OCI-LY7 (cell line): ENCODE measurements at regions not wholly inside any gene's neighbourhood (a gene's known extent, or its start where the extent isn't known, plus 50 kb on each side); places are given as distances from the start of the nearest gene placed in this dataset.

Experiments
- BruUV-seq: library from RNA; stranded (reverse); fragments of 400-500 nt; replicated peaks from 2 replicates; lab custom pipeline; 2021; lab: Mats Ljungman, UMichigan
- CTCF ChIA-PET: fragments of 300-600 bp; sonication (Branson Sonifier 250); formaldehyde crosslinking; loops from one replicate; lab custom pipeline; 2022; ENCODE audit warnings: antibody characterized with exemption; ENCODE audit not compliant: unreplicated experiment; lab: Charles Lee
- POLR2A ChIA-PET: fragments of 300-600 bp; sonication (Branson Sonifier 250); formaldehyde crosslinking; loops from one replicate; lab custom pipeline; 2022; ENCODE audit warnings: antibody characterized with exemption; lab: Charles Lee
- DNase-seq: peaks from one replicate; pipeline ENCODE4 v3.0.0-alpha.2; 2015; ENCODE audit warnings: low spot score
- H2AFZ ChIP-seq: fragments of 200-600 bp; sonication (generic), shearing (Covaris generic); 2 replicates; pipeline ENCODE4 v1.6.1; 2014; ENCODE audit warnings: mild to moderate bottlenecking, antibody characterized with exemption, low read length, moderate library complexity
- H3K27ac ChIP-seq: fragments of 200-600 bp; sonication (generic); 2 replicates; pipeline ENCODE4 v1.5.1; 2014; ENCODE audit warnings: mixed run types, low read depth, mild to moderate bottlenecking, moderate library complexity, low read length, inconsistent platforms; ENCODE audit not compliant: poor library complexity, severe bottlenecking
- H3K36me3 ChIP-seq: fragments of 200-600 bp; sonication (generic); 2 replicates; pipeline ENCODE4 v1.6.1; 2014; ENCODE audit warnings: mild to moderate bottlenecking, antibody characterized with exemption, low read length, moderate library complexity, mixed read lengths; ENCODE audit not compliant: insufficient read depth
- H3K4me1 ChIP-seq: fragments of 200-600 bp; sonication (generic); 2 replicates; pipeline ENCODE4 v1.5.1; 2014; ENCODE audit warnings: mild to moderate bottlenecking, low read length; ENCODE audit not compliant: insufficient read depth, poor library complexity, severe bottlenecking
- H3K4me2 ChIP-seq: fragments of 200-600 bp; sonication (generic); 2 replicates; pipeline ENCODE4 v1.6.1; 2014; ENCODE audit warnings: mild to moderate bottlenecking, low read length
- H3K4me3 ChIP-seq: fragments of 200-600 bp; sonication (generic); 2 replicates; pipeline ENCODE4 v1.5.1; 2014; ENCODE audit warnings: mild to moderate bottlenecking, low read depth, low read length; ENCODE audit not compliant: poor library complexity, severe bottlenecking
- H3K79me2 ChIP-seq: fragments of 200-600 bp; sonication (generic); 2 replicates; pipeline ENCODE4 v1.6.1; 2016; ENCODE audit warnings: low read depth, mild to moderate bottlenecking, low read length, moderate library complexity, mixed read lengths; ENCODE audit not compliant: insufficient read depth
- H3K9me2 ChIP-seq: fragments of 200-600 bp; sonication (generic); 2 replicates; pipeline ENCODE4 v1.6.1; 2016; ENCODE audit warnings: mild to moderate bottlenecking, low read length, mixed read lengths; ENCODE audit not compliant: insufficient read depth
- H3K9me3 ChIP-seq: fragments of 200-600 bp; sonication (generic); 2 replicates; pipeline ENCODE4 v1.6.1; 2014; ENCODE audit warnings: mild to moderate bottlenecking, mixed run types, low read length, mixed read lengths
- H4K20me1 ChIP-seq: fragments of 200-600 bp; sonication (generic); 2 replicates; pipeline ENCODE4 v1.6.1; 2014; ENCODE audit warnings: mild to moderate bottlenecking, antibody characterized with exemption, low read length, moderate library complexity, mixed read lengths; ENCODE audit not compliant: insufficient read depth
- EZH2phosphoT487 ChIP-seq: fragments of 200-600 bp; sonication (generic); IDR thresholded peaks from 2 replicates; pipeline ENCODE4 v1.6.1; 2018; ENCODE audit warnings: low read depth, borderline replicate concordance, mild to moderate bottlenecking, mixed run types, antibody characterized with exemption, low read length, moderate library complexity, mixed read lengths
- intact Hi-C: fragments of 100-400 bp; cut with micrococcal nuclease; formaldehyde crosslinking; loops from one replicate; pipeline ENCODE4 v1.10.0; 2022; ENCODE audit not compliant: unreplicated experiment
- TF ChIP-seq, protein P1 (sequence below): fragments of 200-600 bp; sonication (generic); conservative IDR thresholded peaks from 2 replicates; pipeline ENCODE4 v1.5.1; 2014; ENCODE audit warnings: mild to moderate bottlenecking, antibody characterized with exemption, low read length, moderate library complexity, mixed read lengths

DNA sequence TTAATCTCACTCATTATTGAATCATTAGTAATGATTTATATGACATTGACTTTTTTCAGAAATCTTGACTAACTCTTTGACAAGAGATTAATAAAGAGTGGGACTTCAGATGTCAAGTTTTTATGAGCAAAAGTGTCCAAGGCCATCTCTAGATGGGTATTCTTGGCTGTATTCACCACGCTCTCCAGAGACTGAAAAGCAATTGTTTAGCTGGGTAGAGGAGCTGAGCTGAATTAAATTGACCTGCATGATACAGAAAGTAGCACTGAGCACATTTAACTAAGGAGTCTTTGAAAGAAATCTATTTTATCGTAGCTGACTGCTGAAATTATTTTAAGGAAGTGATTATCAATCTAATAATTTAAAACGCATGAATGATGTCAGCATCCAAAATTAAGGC, 89.4 kb downstream of the LINC00237 start:
- ChIA-PET POLR2A (no interaction called here), CTCF (no interaction called here)
- no peaks in the 10 kb centered on the region for H4K20me1 ChIP-seq
- no peaks in the 10 kb centered on the region for H3K9me2 ChIP-seq
- no peak overlapping the region for H3K27ac ChIP-seq
- no peak for TF ChIP-seq EZH2phosphoT487
- TF ChIP-seq, protein P1, sequence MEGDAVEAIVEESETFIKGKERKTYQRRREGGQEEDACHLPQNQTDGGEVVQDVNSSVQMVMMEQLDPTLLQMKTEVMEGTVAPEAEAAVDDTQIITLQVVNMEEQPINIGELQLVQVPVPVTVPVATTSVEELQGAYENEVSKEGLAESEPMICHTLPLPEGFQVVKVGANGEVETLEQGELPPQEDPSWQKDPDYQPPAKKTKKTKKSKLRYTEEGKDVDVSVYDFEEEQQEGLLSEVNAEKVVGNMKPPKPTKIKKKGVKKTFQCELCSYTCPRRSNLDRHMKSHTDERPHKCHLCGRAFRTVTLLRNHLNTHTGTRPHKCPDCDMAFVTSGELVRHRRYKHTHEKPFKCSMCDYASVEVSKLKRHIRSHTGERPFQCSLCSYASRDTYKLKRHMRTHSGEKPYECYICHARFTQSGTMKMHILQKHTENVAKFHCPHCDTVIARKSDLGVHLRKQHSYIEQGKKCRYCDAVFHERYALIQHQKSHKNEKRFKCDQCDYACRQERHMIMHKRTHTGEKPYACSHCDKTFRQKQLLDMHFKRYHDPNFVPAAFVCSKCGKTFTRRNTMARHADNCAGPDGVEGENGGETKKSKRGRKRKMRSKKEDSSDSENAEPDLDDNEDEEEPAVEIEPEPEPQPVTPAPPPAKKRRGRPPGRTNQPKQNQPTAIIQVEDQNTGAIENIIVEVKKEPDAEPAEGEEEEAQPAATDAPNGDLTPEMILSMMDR = no peak
- no TSS peak for BruUV-seq
- no peaks in the 10 kb centered on the region for H3K9me3 ChIP-seq
- H2AFZ ChIP-seq = no peak overlapping the region
- no peak for DNase-seq
- H3K4me3 ChIP-seq = no peak overlapping the region
- no peaks in the 10 kb centered on the region for H3K36me3 ChIP-seq
- no peaks in the 10 kb centered on the region for H3K4me1 ChIP-seq
- no peaks in the 10 kb centered on the region for H3K79me2 ChIP-seq
- intact Hi-C loops = no loop called here
- H3K4me2 ChIP-seq = no peak overlapping the region

DNA sequence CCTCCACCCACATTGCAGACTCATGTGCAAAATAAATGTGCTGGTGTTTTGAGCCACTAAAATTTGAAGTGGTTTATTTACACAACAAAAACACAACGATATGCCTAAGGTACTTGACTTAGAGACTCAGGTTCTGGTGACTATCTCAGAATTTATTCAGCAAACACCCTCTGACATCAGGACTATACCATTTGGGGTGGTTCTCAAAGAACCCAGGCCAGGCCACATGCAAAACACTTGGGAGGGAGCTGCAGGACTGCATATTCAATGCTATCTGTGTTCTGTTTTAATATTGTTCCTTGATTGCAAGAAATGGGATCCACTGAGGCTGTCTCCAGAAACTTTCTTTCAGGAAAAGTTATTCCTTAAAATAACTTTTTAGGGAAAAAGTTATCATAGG, 91.6 kb downstream of the LINC00237 start:
- no peak for DNase-seq
- H3K27ac ChIP-seq = no peak overlapping the region
- H3K9me3 ChIP-seq = no peaks in the 10 kb centered on the region
- H3K79me2 ChIP-seq = no peaks in the 10 kb centered on the region
- H4K20me1 ChIP-seq = no peaks in the 10 kb centered on the region
- H3K9me2 ChIP-seq = no peaks in the 10 kb centered on the region
- no peaks in the 10 kb centered on the region for H3K36me3 ChIP-seq
- no peak overlapping the region for H2AFZ ChIP-seq
- BruUV-seq = no TSS peak
- H3K4me2 ChIP-seq = no peak overlapping the region
- H3K4me1 ChIP-seq = no peaks in the 10 kb centered on the region
- POLR2A ChIA-PET = no interaction called here
- intact Hi-C loops = no loop called here
- TF ChIP-seq EZH2phosphoT487 = no peak
- TF ChIP-seq, protein P1 = no peak
- H3K4me3 ChIP-seq = no peak overlapping the region
- CTCF ChIA-PET = no interaction called here

DNA sequence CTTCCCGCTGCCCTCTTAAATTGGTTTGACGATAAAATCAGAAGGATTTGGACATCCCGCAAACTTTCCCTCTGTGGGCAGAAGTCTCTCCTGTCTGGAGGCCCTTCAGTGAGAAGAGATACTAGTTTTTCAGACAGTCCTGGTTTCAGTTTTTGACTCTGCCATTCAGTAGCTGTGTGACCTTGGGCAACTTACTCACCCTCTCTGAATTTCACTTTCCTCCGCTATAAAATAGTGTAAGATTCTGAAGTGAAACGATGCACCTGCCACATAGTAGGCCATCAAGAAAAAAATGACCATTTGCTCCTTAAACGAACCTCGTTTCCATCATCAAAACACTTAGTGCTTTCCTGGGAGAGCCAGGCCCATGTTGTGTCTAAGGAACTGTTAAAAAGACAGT, 97.2 kb downstream of the LINC00237 start:
- Histone ChIP-seq H3K79me2 (no peaks in the 10 kb centered on the region), H3K4me2 (no peak overlapping the region), H3K4me3 (no peak overlapping the region), H3K9me2 (no peaks in the 10 kb centered on the region), H3K9me3 (no peaks in the 10 kb centered on the region), H3K4me1 (no peaks in the 10 kb centered on the region), H3K27ac (no peak overlapping the region), H3K36me3 (no peaks in the 10 kb centered on the region), H2AFZ (no peak overlapping the region), H4K20me1 (no peaks in the 10 kb centered on the region)
- TF ChIP-seq EZH2phosphoT487 = no peak
- TF ChIP-seq, protein P1 = no peak
- ChIA-PET CTCF (no interaction called here), POLR2A (no interaction called here)
- intact Hi-C loops = no loop called here
- no peak for DNase-seq
- no TSS peak for BruUV-seq
